Retinal pigment epithelial cell (primary cell): ENCODE measurements at regions not wholly inside any gene's neighbourhood (a gene's known extent, or its start where the extent isn't known, plus 50 kb on each side); places are given as distances from the start of the nearest gene placed in this dataset.
"Not testable (repeated sequence)": the region's sequence is repeated elsewhere in the genome, so short reads cannot be mapped to it uniquely, and the experiment has no call there.

ENCODE experiments used
- DNase-seq: peaks from one replicate; pipeline ENCODE4 v3.0.0-alpha.2; 2010; ENCODE audit warnings: low read depth
- H3K4me3 ChIP-seq: 2 replicates; pipeline ENCODE4 v1.5.1; 2011; ENCODE audit warnings: mild to moderate bottlenecking, low read length, control low read depth, moderate library complexity
- CTCF ChIP-seq: conservative IDR thresholded peaks from 2 replicates; pipeline ENCODE4 v1.5.1; 2011; ENCODE audit warnings: low read depth, low read length, control low read depth, inconsistent platforms

- no peak for DNase-seq
- TF ChIP-seq CTCF, result no peak
- no peak overlapping the region for H3K4me3 ChIP-seq
Observed at GRCh38 chr4:128543696-128544095, 256.1 kb upstream of the PGRMC2 start.

GRCh38 chr4:128542047-128542446, 254.4 kb upstream of the PGRMC2 start:
- TF ChIP-seq CTCF, result no peak
- no peak overlapping the region for H3K4me3 ChIP-seq
- DNase-seq, result no peak

- DNase-seq, result no peak
- no peak for TF ChIP-seq CTCF
- no peak overlapping the region for H3K4me3 ChIP-seq
Observed at GRCh38 chr4:128540122-128540521, 252.5 kb upstream of the PGRMC2 start.

- no peak overlapping the region for H3K4me3 ChIP-seq
- no peak for DNase-seq
- TF ChIP-seq CTCF, result no peak
Observed at GRCh38 chr4:128538111-128538882, 250.7 kb upstream of the PGRMC2 start.

- no peak for DNase-seq
- TF ChIP-seq CTCF, result no peak
- no peak overlapping the region for H3K4me3 ChIP-seq
Observed at GRCh38 chr4:128536746-128537145, 249.1 kb upstream of the PGRMC2 start.

GRCh38 chr4:128535510-128535909, 247.9 kb upstream of the PGRMC2 start:
- not testable (repeated sequence) for DNase-seq, H3K4me3 ChIP-seq

GRCh38 chr4:128528793-128529553, 241.4 kb upstream of the PGRMC2 start:
- no peak for TF ChIP-seq CTCF
- DNase-seq, result peak; percentile 96
- no peak overlapping the region for H3K4me3 ChIP-seq
